ENCODE measurements at regions not wholly inside any gene's neighbourhood (a gene's known extent, or its start where the extent isn't known, plus 50 kb on each side); places are given as distances from the start of the nearest gene placed in this dataset.
"Not testable (repeated sequence)": the region's sequence is repeated elsewhere in the genome, so short reads cannot be mapped to it uniquely, and the experiment has no call there.

GRCh38 chr3:152909180-152909883 lies 74.4 kb downstream of the P2RY1 start:
- H3K4me3 ChIP-seq (replicated peaks; ENCODE audit: insufficient read depth, low read length): no peak overlapping the region
- DNase-seq (ENCODE audit: low read depth in 1 of 2, low spot score in 1 of 2): no peak
- H3K27ac ChIP-seq (replicated peaks): no peak overlapping the region
- TF ChIP-seq CTCF (IDR thresholded peaks at IDR 0.05; ENCODE audit: insufficient read depth, low read length) (no peak), REST (IDR thresholded peaks at IDR 0.05; ENCODE audit: insufficient replicate concordance, low read depth) (no peak), POLR2AphosphoS5 (IDR thresholded peaks at IDR 0.05; ENCODE audit: low read depth) (no peak), SPI1 (IDR thresholded peaks at IDR 0.05; ENCODE audit: borderline replicate concordance, low read depth) (no peak)
- no peaks in the 10 kb centered on the region for H3K27me3 ChIP-seq (ENCODE audit: insufficient read depth, poor library complexity, severe bottlenecking)

GRCh38 chr3:152910211-152910610 lies 75.3 kb downstream of the P2RY1 start:
- Histone ChIP-seq H3K4me3 (replicated peaks; ENCODE audit: insufficient read depth, low read length) (no peak overlapping the region), H3K27ac (replicated peaks) (no peak overlapping the region), H3K27me3 (ENCODE audit: insufficient read depth, poor library complexity, severe bottlenecking) (no peaks in the 10 kb centered on the region)
- DNase-seq (ENCODE audit: low read depth in 1 of 2, low spot score in 1 of 2): no peak
- TF ChIP-seq GABPA (IDR thresholded peaks at IDR 0.05; ENCODE audit: low read depth) (no peak), REST (IDR thresholded peaks at IDR 0.05; ENCODE audit: insufficient replicate concordance, low read depth) (no peak), POLR2AphosphoS5 (IDR thresholded peaks at IDR 0.05; ENCODE audit: low read depth) (no peak), CTCF (IDR thresholded peaks at IDR 0.05; ENCODE audit: insufficient read depth, low read length) (no peak), SPI1 (IDR thresholded peaks at IDR 0.05; ENCODE audit: borderline replicate concordance, low read depth) (no peak)

GRCh38 chr3:152910966-152911365 lies 76.0 kb downstream of the P2RY1 start:
- Histone ChIP-seq H3K27ac (replicated peaks) (no peak overlapping the region), H3K4me3 (replicated peaks; ENCODE audit: insufficient read depth, low read length) (no peak overlapping the region), H3K27me3 (ENCODE audit: insufficient read depth, poor library complexity, severe bottlenecking) (no peaks in the 10 kb centered on the region)
- TF ChIP-seq CTCF (IDR thresholded peaks at IDR 0.05; ENCODE audit: insufficient read depth, low read length): no peak
- no peak for TF ChIP-seq SPI1 (IDR thresholded peaks at IDR 0.05; ENCODE audit: borderline replicate concordance, low read depth)
- no peak for TF ChIP-seq REST (IDR thresholded peaks at IDR 0.05; ENCODE audit: insufficient replicate concordance, low read depth)
- no peak for TF ChIP-seq GABPA (IDR thresholded peaks at IDR 0.05; ENCODE audit: low read depth)
- no peak for TF ChIP-seq POLR2AphosphoS5 (IDR thresholded peaks at IDR 0.05; ENCODE audit: low read depth)
- DNase-seq (ENCODE audit: low read depth in 1 of 2, low spot score in 1 of 2): no peak

- DNase-seq (ENCODE audit: low read depth in 1 of 2, low spot score in 1 of 2); H3K27me3 ChIP-seq (ENCODE audit: insufficient read depth, poor library complexity, severe bottlenecking); H3K27ac ChIP-seq (replicated peaks); H3K4me3 ChIP-seq (replicated peaks; ENCODE audit: insufficient read depth, low read length): not testable (repeated sequence)
Observed at GRCh38 chr3:152914743-152915142, 79.8 kb downstream of the P2RY1 start.
